MM.1S (cell line): ENCODE measurements at regions not wholly inside any gene's neighbourhood (a gene's known extent, or its start where the extent isn't known, plus 50 kb on each side); places are given as distances from the start of the nearest gene placed in this dataset.

Source experiments
- DNase-seq: peaks from one replicate; pipeline ENCODE4 v3.0.0-alpha.2; 2015
- H2AFZ ChIP-seq: fragments of 300-600 bp; sonication (generic); 2 replicates; pipeline ENCODE4 v1.6.0; 2016; ENCODE audit warnings: antibody characterized with exemption, low read length
- H3F3A ChIP-seq: fragments of 300-600 bp; sonication (generic); 2 replicates; pipeline ENCODE4 v1.6.1; 2016; ENCODE audit warnings: mild to moderate bottlenecking, antibody characterized with exemption, low read length, moderate library complexity, mixed read lengths; ENCODE audit not compliant: insufficient read depth
- H3K27ac ChIP-seq: fragments of 300-600 bp; sonication (generic); 2 replicates; pipeline ENCODE4 v1.5.1; 2016; ENCODE audit warnings: mild to moderate bottlenecking, low read length
- H3K27me3 ChIP-seq: fragments of 300-600 bp; sonication (generic); replicated peaks from 2 replicates; pipeline ENCODE4 v1.6.0; 2016; ENCODE audit warnings: low read length; ENCODE audit not compliant: insufficient read depth
- H3K36me3 ChIP-seq: fragments of 300-600 bp; sonication (generic); replicated peaks from 2 replicates; pipeline ENCODE4 v1.6.1; 2016; ENCODE audit warnings: mild to moderate bottlenecking, low read length, mixed read lengths; ENCODE audit not compliant: insufficient read depth
- H3K4me1 ChIP-seq: fragments of 300-600 bp; sonication (generic); 2 replicates; pipeline ENCODE4 v1.6.1; 2016; ENCODE audit warnings: low read length, mixed read lengths
- H3K4me2 ChIP-seq: fragments of 300-600 bp; sonication (generic); 2 replicates; pipeline ENCODE4 v1.6.0; 2016; ENCODE audit warnings: low read depth, low read length
- H3K4me3 ChIP-seq: fragments of 300-600 bp; sonication (generic); 2 replicates; pipeline ENCODE4 v1.5.1; 2016; ENCODE audit warnings: low read length, mixed read lengths
- H3K79me2 ChIP-seq: fragments of 300-600 bp; sonication (generic); 2 replicates; pipeline ENCODE4 v1.6.1; 2016; ENCODE audit warnings: mixed run types, low read length, mixed read lengths
- H3K9ac ChIP-seq: fragments of 300-600 bp; sonication (generic); 2 replicates; pipeline ENCODE4 v1.6.1; 2016; ENCODE audit warnings: low read length, mixed read lengths
- H3K9me2 ChIP-seq: fragments of 300-600 bp; sonication (generic); replicated peaks from 2 replicates; pipeline ENCODE4 v1.6.1; 2016; ENCODE audit warnings: mild to moderate bottlenecking, low read length, mixed read lengths; ENCODE audit not compliant: insufficient read depth
- H3K9me3 ChIP-seq: fragments of 300-600 bp; sonication (generic); replicated peaks from 2 replicates; pipeline ENCODE4 v1.6.1; 2016; ENCODE audit warnings: mild to moderate bottlenecking, low read length, mixed read lengths; ENCODE audit not compliant: insufficient read depth
- H4K20me1 ChIP-seq: fragments of 300-600 bp; sonication (generic); 2 replicates; pipeline ENCODE4 v1.6.1; 2016; ENCODE audit warnings: mild to moderate bottlenecking, low read length, moderate library complexity, mixed read lengths; ENCODE audit not compliant: insufficient read depth
- CTCF ChIP-seq: fragments of 300-600 bp; sonication (generic); IDR thresholded peaks from 2 replicates; pipeline ENCODE4 v1.5.1; 2016; ENCODE audit warnings: antibody characterized with exemption, low read length, mixed read lengths
- EZH2 ChIP-seq: fragments of 300-600 bp; sonication (generic); optimal IDR thresholded peaks from 2 replicates; pipeline ENCODE3; 2017; ENCODE audit warnings: low read depth, mild to moderate bottlenecking, antibody characterized with exemption, low read length, mixed read lengths
- EZH2phosphoT487 ChIP-seq: fragments of 300-600 bp; sonication (generic); IDR thresholded peaks from 2 replicates; pipeline ENCODE4 v1.6.1; 2018; ENCODE audit warnings: antibody characterized with exemption, low read length

- DNase-seq = no peak
- H3K79me2 ChIP-seq = no peaks in the 10 kb centered on the region
- H3K9me2 ChIP-seq = no peaks in the 10 kb centered on the region
- H3K4me3 ChIP-seq = no peak overlapping the region
- H2AFZ ChIP-seq = no peak overlapping the region
- H3F3A ChIP-seq = no peaks in the 10 kb centered on the region
- no peaks in the 10 kb centered on the region for H3K4me1 ChIP-seq
- H3K9me3 ChIP-seq = no peaks in the 10 kb centered on the region
- H3K27me3 ChIP-seq = no peaks in the 10 kb centered on the region
- no peaks in the 10 kb centered on the region for H3K36me3 ChIP-seq
- no peak overlapping the region for H3K27ac ChIP-seq
- H4K20me1 ChIP-seq = no peaks in the 10 kb centered on the region
- TF ChIP-seq EZH2 (no peak), EZH2phosphoT487 (no peak), CTCF (no peak)
- no peak overlapping the region for H3K9ac ChIP-seq
- H3K4me2 ChIP-seq = no peak overlapping the region
Measured at GRCh38 chr12:115312901-115313300, 628.9 kb upstream of the TBX3 start.

- Histone ChIP-seq H3K4me3 (no peak overlapping the region), H3K9me2 (no peaks in the 10 kb centered on the region), H3K9ac (no peak overlapping the region), H4K20me1 (no peaks in the 10 kb centered on the region), H3K27ac (no peak overlapping the region), H2AFZ (no peak overlapping the region), H3K79me2 (no peaks in the 10 kb centered on the region), H3K4me1 (no peaks in the 10 kb centered on the region), H3K27me3 (no peaks in the 10 kb centered on the region), H3K9me3 (no peaks in the 10 kb centered on the region), H3K4me2 (no peak overlapping the region), H3K36me3 (no peaks in the 10 kb centered on the region), H3F3A (no peaks in the 10 kb centered on the region)
- no peak for DNase-seq
- no peak for TF ChIP-seq EZH2phosphoT487
- no peak for TF ChIP-seq EZH2
- no peak for TF ChIP-seq CTCF
Measured at GRCh38 chr12:115311875-115312274, 627.9 kb upstream of the TBX3 start.

- no peaks in the 10 kb centered on the region for H4K20me1 ChIP-seq
- H3K36me3 ChIP-seq = no peaks in the 10 kb centered on the region
- H3K9ac ChIP-seq = no peak overlapping the region
- H3K79me2 ChIP-seq = no peaks in the 10 kb centered on the region
- no peak overlapping the region for H3K4me2 ChIP-seq
- DNase-seq = no peak
- no peaks in the 10 kb centered on the region for H3F3A ChIP-seq
- H2AFZ ChIP-seq = no peak overlapping the region
- TF ChIP-seq EZH2 (no peak), EZH2phosphoT487 (no peak), CTCF (no peak)
- no peak overlapping the region for H3K4me3 ChIP-seq
- H3K9me3 ChIP-seq = no peaks in the 10 kb centered on the region
- no peak overlapping the region for H3K27ac ChIP-seq
- H3K4me1 ChIP-seq = no peaks in the 10 kb centered on the region
- H3K27me3 ChIP-seq = no peaks in the 10 kb centered on the region
- no peaks in the 10 kb centered on the region for H3K9me2 ChIP-seq
Measured at GRCh38 chr12:115308918-115309317, 624.9 kb upstream of the TBX3 start.
